K562 (cell line): ENCODE measurements at regions not wholly inside any gene's neighbourhood (a gene's known extent, or its start where the extent isn't known, plus 50 kb on each side); places are given as distances from the start of the nearest gene placed in this dataset.

Experiments
- ARHGAP35 ChIP-seq: fragments of 450-650 bp; IDR thresholded peaks from 2 replicates; pipeline ENCODE4 v1.6.1; 2018; ENCODE audit not compliant: partially characterized antibody
- ETS2 ChIP-seq: IDR thresholded peaks from 2 replicates; pipeline ENCODE4 v1.6.1; 2016; ENCODE audit warnings: borderline replicate concordance, missing genetic modification characterization, mild to moderate bottlenecking, moderate library complexity, missing compliant biosample characterization; ENCODE audit not compliant: poor library complexity, severe bottlenecking
- FOXA1 ChIP-seq: fragments of 450-650 bp; IDR thresholded peaks from 2 replicates; pipeline ENCODE4 v1.6.1; 2016; ENCODE audit warnings: mild to moderate bottlenecking, borderline replicate concordance
- HNRNPL ChIP-seq: fragments of 200-400 bp; formaldehyde crosslinking; IDR thresholded peaks from 2 replicates; pipeline ENCODE4 v1.6.1; 2017; ENCODE audit warnings: low read depth, mild to moderate bottlenecking, low read length
- KDM4B ChIP-seq, 2 experiments: fragments of 450-650 bp in 1 of 2; sonication (generic) in 1 of 2; IDR thresholded peaks; 2 replicates each; pipeline ENCODE4 v1.6.1; 2016 to 2017; ENCODE audit warnings: borderline replicate concordance in 2 of 2, antibody characterized with exemption in 1 of 2, low read depth in 1 of 2, mild to moderate bottlenecking in 1 of 2
- MGA ChIP-seq: fragments of 450-650 bp; IDR thresholded peaks from 2 replicates; pipeline ENCODE4 v1.6.1; 2016; ENCODE audit warnings: mild to moderate bottlenecking, moderate library complexity
- NFE2 ChIP-seq: IDR thresholded peaks from 2 replicates; pipeline ENCODE4 v1.6.1; 2014; ENCODE audit warnings: antibody characterized with exemption, low read depth
- NR2F6 ChIP-seq: fragments of 450-650 bp; formaldehyde crosslinking; IDR thresholded peaks from 2 replicates; pipeline ENCODE4 v1.4.0; 2020; ENCODE audit warnings: mild to moderate bottlenecking
- NR4A1 ChIP-seq, 2 experiments: fragments of 250-450 bp in 1 of 2; fragments of 450-650 bp in 1 of 2; sonication (Bioruptor Pico) in 1 of 2; IDR thresholded peaks; 2 replicates each; pipeline versions ENCODE4 v1.4.0 to v1.6.1; 2016 to 2020; ENCODE audit warnings: mild to moderate bottlenecking in 2 of 2, missing compliant biosample characterization in 1 of 2, missing genetic modification characterization in 1 of 2, moderate library complexity in 1 of 2
- POLR3G ChIP-seq: IDR thresholded peaks from 2 replicates; pipeline ENCODE4 v1.6.1; 2011; ENCODE audit not compliant: insufficient read length, insufficient replicate concordance; ENCODE audit errors: extremely low read depth
- PREB ChIP-seq: sonication (generic); formaldehyde crosslinking; IDR thresholded peaks from 2 replicates; pipeline ENCODE4 v1.8.1; 2023; ENCODE audit warnings: mild to moderate bottlenecking, missing genetic modification reagents
- SMARCE1 ChIP-seq: fragments of 450-650 bp; IDR thresholded peaks from 2 replicates; pipeline ENCODE4 v1.7.1; 2016; ENCODE audit warnings: mild to moderate bottlenecking

GRCh38 chr18:77761332-77761731 is 511.7 kb downstream of the GALR1 start (continued):
- TF ChIP-seq KDM4B (IDR thresholded peaks at IDR 0.05; ENCODE audit: borderline replicate concordance in 2 of 2, low read depth in 1 of 2) (no peak), NR2F6 (no peak), NR4A1 (CRISPR knock-in tag; IDR thresholded peaks at IDR 0.05) (no peak), NR4A1 (tag; IDR thresholded peaks at IDR 0.05) (no peak), ETS2 (no peak), NFE2 (no peak), FOXA1 (no peak), POLR3G (no peak), MGA (no peak), SMARCE1 (no peak), HNRNPL (no peak), ARHGAP35 (no peak), PREB (CRISPR knock-in tag) (no peak)
